ENCODE measurements at regions not wholly inside any gene's neighbourhood (a gene's known extent, or its start where the extent isn't known, plus 50 kb on each side); places are given as distances from the start of the nearest gene placed in this dataset.

DNA sequence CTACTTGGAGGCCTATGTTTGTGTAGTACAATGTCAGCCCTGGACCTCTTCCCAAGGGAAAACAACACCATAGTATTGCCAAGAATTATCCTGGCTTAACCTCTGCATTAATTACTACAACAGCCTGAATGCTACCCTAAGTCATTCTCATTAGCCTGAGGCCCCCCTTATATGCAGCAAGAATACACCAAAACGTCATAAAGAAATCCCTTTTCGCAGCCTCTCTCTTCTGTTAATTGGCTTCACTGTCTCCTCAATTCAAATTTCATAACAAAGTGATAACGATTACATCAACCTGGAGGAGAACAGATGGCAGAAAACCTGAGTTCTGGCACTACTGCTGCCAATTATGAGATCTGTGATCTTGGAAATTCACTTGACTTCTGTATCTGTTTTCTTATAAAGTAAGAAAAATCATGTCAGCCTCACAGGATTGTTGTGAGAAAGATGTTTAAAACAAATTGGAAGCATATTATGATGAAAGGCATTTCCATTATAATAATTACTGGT lies 1663.1 kb downstream of the STIM2 start:
- no peak for TF ChIP-seq POLR2A (IDR thresholded peaks at IDR 0.05)
- TF ChIP-seq, protein P1, sequence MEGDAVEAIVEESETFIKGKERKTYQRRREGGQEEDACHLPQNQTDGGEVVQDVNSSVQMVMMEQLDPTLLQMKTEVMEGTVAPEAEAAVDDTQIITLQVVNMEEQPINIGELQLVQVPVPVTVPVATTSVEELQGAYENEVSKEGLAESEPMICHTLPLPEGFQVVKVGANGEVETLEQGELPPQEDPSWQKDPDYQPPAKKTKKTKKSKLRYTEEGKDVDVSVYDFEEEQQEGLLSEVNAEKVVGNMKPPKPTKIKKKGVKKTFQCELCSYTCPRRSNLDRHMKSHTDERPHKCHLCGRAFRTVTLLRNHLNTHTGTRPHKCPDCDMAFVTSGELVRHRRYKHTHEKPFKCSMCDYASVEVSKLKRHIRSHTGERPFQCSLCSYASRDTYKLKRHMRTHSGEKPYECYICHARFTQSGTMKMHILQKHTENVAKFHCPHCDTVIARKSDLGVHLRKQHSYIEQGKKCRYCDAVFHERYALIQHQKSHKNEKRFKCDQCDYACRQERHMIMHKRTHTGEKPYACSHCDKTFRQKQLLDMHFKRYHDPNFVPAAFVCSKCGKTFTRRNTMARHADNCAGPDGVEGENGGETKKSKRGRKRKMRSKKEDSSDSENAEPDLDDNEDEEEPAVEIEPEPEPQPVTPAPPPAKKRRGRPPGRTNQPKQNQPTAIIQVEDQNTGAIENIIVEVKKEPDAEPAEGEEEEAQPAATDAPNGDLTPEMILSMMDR (IDR thresholded peaks at IDR 0.05) = no peak
